ENCODE measurements at regions not wholly inside any gene's neighbourhood (a gene's known extent, or its start where the extent isn't known, plus 50 kb on each side); places are given as distances from the start of the nearest gene placed in this dataset.

GRCh38 chr16:48833461-48833860, 223.5 kb upstream of the N4BP1 start:
- H3K4me3 Mint-ChIP-seq = no peak overlapping the region
- no peaks in the 10 kb centered on the region for H3K9me3 Mint-ChIP-seq
- no peak for DNase-seq
- no peaks in the 10 kb centered on the region for H3K36me3 Mint-ChIP-seq
- no peaks in the 10 kb centered on the region for H3K27me3 Mint-ChIP-seq
- no peaks in the 10 kb centered on the region for H3K4me1 Mint-ChIP-seq
- no peak overlapping the region for H3K27ac Mint-ChIP-seq

GRCh38 chr16:48831076-48831722, 221.2 kb upstream of the N4BP1 start:
- H3K36me3 Mint-ChIP-seq = no peaks in the 10 kb centered on the region
- no peak for DNase-seq
- no peaks in the 10 kb centered on the region for H3K4me1 Mint-ChIP-seq
- no peak overlapping the region for H3K4me3 Mint-ChIP-seq
- no peak overlapping the region for H3K27ac Mint-ChIP-seq
- H3K9me3 Mint-ChIP-seq = no peaks in the 10 kb centered on the region
- H3K27me3 Mint-ChIP-seq = no peaks in the 10 kb centered on the region

GRCh38 chr16:48829336-48830310, 219.6 kb upstream of the N4BP1 start:
- Mint-ChIP-seq H3K4me3 (no peak overlapping the region), H3K4me1 (no peaks in the 10 kb centered on the region), H3K9me3 (no peaks in the 10 kb centered on the region), H3K27me3 (no peaks in the 10 kb centered on the region), H3K27ac (no peak overlapping the region), H3K36me3 (no peaks in the 10 kb centered on the region)
- DNase-seq = no peak

GRCh38 chr16:48824271-48824670, 214.3 kb upstream of the N4BP1 start:
- Mint-ChIP-seq H3K4me1 (no peaks in the 10 kb centered on the region), H3K27me3 (no peaks in the 10 kb centered on the region), H3K4me3 (no peak overlapping the region)

GRCh38 chr16:48822431-48822830, 212.5 kb upstream of the N4BP1 start:
- no peaks in the 10 kb centered on the region for H3K4me1 Mint-ChIP-seq
- H3K4me3 Mint-ChIP-seq = no peak overlapping the region
- H3K9me3 Mint-ChIP-seq = peaks cover 2% of the 10 kb centered on the region

More at GRCh38 chr16:48824271-48824670, 214.3 kb upstream of the N4BP1 start:
- H3K27ac Mint-ChIP-seq = no peak overlapping the region
- H3K9me3 Mint-ChIP-seq = peaks cover 2% of the 10 kb centered on the region
- DNase-seq = no peak
- no peaks in the 10 kb centered on the region for H3K36me3 Mint-ChIP-seq

GRCh38 chr16:48820379-48820778, 210.4 kb upstream of the N4BP1 start:
- no peaks in the 10 kb centered on the region for H3K4me1 Mint-ChIP-seq
- H3K36me3 Mint-ChIP-seq = no peaks in the 10 kb centered on the region
- peaks cover 2% of the 10 kb centered on the region for H3K9me3 Mint-ChIP-seq
- no peak overlapping the region for H3K27ac Mint-ChIP-seq
- H3K4me3 Mint-ChIP-seq = no peak overlapping the region
- H3K27me3 Mint-ChIP-seq = no peaks in the 10 kb centered on the region
- DNase-seq = no peak

More at GRCh38 chr16:48822431-48822830, 212.5 kb upstream of the N4BP1 start:
- Mint-ChIP-seq H3K27ac (no peak overlapping the region), H3K27me3 (no peaks in the 10 kb centered on the region), H3K36me3 (no peaks in the 10 kb centered on the region)
- DNase-seq = no peak

- Mint-ChIP-seq H3K36me3 (no peaks in the 10 kb centered on the region), H3K4me1 (no peaks in the 10 kb centered on the region), H3K27ac (no peak overlapping the region), H3K27me3 (peaks cover 3% of the 10 kb centered on the region), H3K9me3 (peaks cover 2% of the 10 kb centered on the region), H3K4me3 (no peak overlapping the region)
- DNase-seq = no peak
Measured at GRCh38 chr16:48818257-48818656, 208.3 kb upstream of the N4BP1 start.

- Mint-ChIP-seq H3K27me3 (peaks cover 15% of the 10 kb centered on the region), H3K9me3 (peaks cover 2% of the 10 kb centered on the region), H3K27ac (no peak overlapping the region), H3K4me3 (no peak overlapping the region), H3K36me3 (no peaks in the 10 kb centered on the region), H3K4me1 (no peaks in the 10 kb centered on the region)
- no peak for DNase-seq
Measured at GRCh38 chr16:48817032-48817431, 207.1 kb upstream of the N4BP1 start.

- H3K4me1 Mint-ChIP-seq = no peaks in the 10 kb centered on the region
- no peaks in the 10 kb centered on the region for H3K36me3 Mint-ChIP-seq
- peaks cover 2% of the 10 kb centered on the region for H3K9me3 Mint-ChIP-seq
- no peak overlapping the region for H3K4me3 Mint-ChIP-seq
- peaks cover 22% of the 10 kb centered on the region for H3K27me3 Mint-ChIP-seq
- DNase-seq = no peak
- H3K27ac Mint-ChIP-seq = no peak overlapping the region
Measured at GRCh38 chr16:48816393-48816792, 206.4 kb upstream of the N4BP1 start.

GRCh38 chr16:48814994-48815393, 205.0 kb upstream of the N4BP1 start:
- Mint-ChIP-seq H3K4me1 (no peaks in the 10 kb centered on the region), H3K4me3 (no peak overlapping the region), H3K36me3 (no peaks in the 10 kb centered on the region), H3K27me3 (peaks cover 28% of the 10 kb centered on the region), H3K27ac (no peak overlapping the region), H3K9me3 (no peaks in the 10 kb centered on the region)
- DNase-seq = no peak

GRCh38 chr16:48813485-48813884, 203.5 kb upstream of the N4BP1 start:
- H3K4me1 Mint-ChIP-seq = no peaks in the 10 kb centered on the region
- no peak overlapping the region for H3K4me3 Mint-ChIP-seq
- DNase-seq = no peak
- H3K36me3 Mint-ChIP-seq = no peaks in the 10 kb centered on the region
- H3K27ac Mint-ChIP-seq = no peak overlapping the region
- peaks cover 38% of the 10 kb centered on the region for H3K27me3 Mint-ChIP-seq
- H3K9me3 Mint-ChIP-seq = peaks cover 3% of the 10 kb centered on the region

GRCh38 chr16:48812856-48813255, 202.9 kb upstream of the N4BP1 start:
- Mint-ChIP-seq H3K27ac (no peak overlapping the region), H3K9me3 (peaks cover 3% of the 10 kb centered on the region), H3K4me1 (no peaks in the 10 kb centered on the region), H3K4me3 (no peak overlapping the region), H3K36me3 (no peaks in the 10 kb centered on the region), H3K27me3 (peaks cover 38% of the 10 kb centered on the region)
- DNase-seq = no peak

- peaks cover 42% of the 10 kb centered on the region for H3K27me3 Mint-ChIP-seq
- no peak overlapping the region for H3K27ac Mint-ChIP-seq
- no peak overlapping the region for H3K4me3 Mint-ChIP-seq
- H3K4me1 Mint-ChIP-seq = no peaks in the 10 kb centered on the region
- H3K9me3 Mint-ChIP-seq = peaks cover 3% of the 10 kb centered on the region
- DNase-seq = no peak
- no peaks in the 10 kb centered on the region for H3K36me3 Mint-ChIP-seq
Measured at GRCh38 chr16:48811478-48811877, 201.5 kb upstream of the N4BP1 start.

- Mint-ChIP-seq H3K9me3 (peaks cover 3% of the 10 kb centered on the region), H3K27ac (no peak overlapping the region), H3K27me3 (peaks cover 42% of the 10 kb centered on the region), H3K4me3 (no peak overlapping the region), H3K4me1 (no peaks in the 10 kb centered on the region), H3K36me3 (no peaks in the 10 kb centered on the region)
- no peak for DNase-seq
Measured at GRCh38 chr16:48810803-48811453, 200.9 kb upstream of the N4BP1 start.

GRCh38 chr16:48810436-48810802, 200.4 kb upstream of the N4BP1 start:
- H3K4me3 Mint-ChIP-seq = no peak overlapping the region
- H3K4me1 Mint-ChIP-seq = no peaks in the 10 kb centered on the region
- H3K27ac Mint-ChIP-seq = no peak overlapping the region
- H3K9me3 Mint-ChIP-seq = peaks cover 3% of the 10 kb centered on the region
- peaks cover 46% of the 10 kb centered on the region for H3K27me3 Mint-ChIP-seq
- no peak for DNase-seq
- H3K36me3 Mint-ChIP-seq = no peaks in the 10 kb centered on the region

All from activated naive CD8-positive, alpha-beta T cell treated with anti-CD3 and anti-CD28 coated beads for 36 hours (primary cell).